Fibroblast of villous mesenchyme (primary cell): ENCODE measurements at regions not wholly inside any gene's neighbourhood (a gene's known extent, or its start where the extent isn't known, plus 50 kb on each side); places are given as distances from the start of the nearest gene placed in this dataset.
A peak's percentile ranks its signal among the peaks of the same experiment; 100 is the strongest.

ENCODE experiments used
- DNase-seq: peaks from one replicate; pipeline ENCODE4 v3.0.0-alpha.2; 2010; ENCODE audit warnings: low read depth
- H3K4me3 ChIP-seq: 2 replicates; pipeline ENCODE4 v1.5.1; 2011; ENCODE audit warnings: low read depth, mild to moderate bottlenecking, low read length
- TF ChIP-seq, protein P1 (sequence below): IDR thresholded peaks from 2 replicates; pipeline ENCODE4 v1.5.1; 2012; ENCODE audit warnings: low read depth, mild to moderate bottlenecking, low read length; ENCODE audit not compliant: insufficient read depth

DNA sequence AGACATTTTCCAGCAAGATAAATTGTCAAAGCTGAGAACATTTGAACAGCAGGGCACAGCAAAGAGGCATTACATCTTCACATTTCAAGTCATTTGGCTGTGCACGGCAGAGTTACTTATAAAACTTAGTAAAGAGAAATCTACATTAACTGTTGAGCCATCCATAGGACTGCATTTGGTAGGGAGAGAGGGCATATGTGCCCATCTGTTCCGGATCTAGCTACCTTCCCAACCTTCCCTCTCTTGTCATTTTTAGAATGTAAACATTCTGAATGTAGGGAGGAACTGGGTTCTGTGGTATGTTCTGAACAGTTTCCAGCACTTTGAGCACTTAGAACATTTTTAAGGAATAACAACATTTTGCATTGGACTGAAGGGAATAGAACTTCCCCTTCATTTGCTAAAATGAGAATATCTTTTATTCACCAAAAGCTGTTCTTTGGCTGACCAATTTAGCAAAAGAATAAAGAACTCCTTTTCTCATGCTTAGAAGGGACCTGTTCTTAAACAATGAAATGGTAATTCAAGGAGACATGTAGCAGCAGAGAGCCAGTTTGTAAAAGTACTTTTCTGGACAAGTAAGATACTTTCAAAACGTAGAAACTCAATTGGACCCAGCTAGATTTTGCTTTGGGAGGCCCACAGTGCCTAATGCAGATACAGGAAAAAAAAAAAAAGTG lies 104.4 kb downstream of the CETN3 start:
- H3K4me3 ChIP-seq = no peak overlapping the region
- TF ChIP-seq, protein P1, sequence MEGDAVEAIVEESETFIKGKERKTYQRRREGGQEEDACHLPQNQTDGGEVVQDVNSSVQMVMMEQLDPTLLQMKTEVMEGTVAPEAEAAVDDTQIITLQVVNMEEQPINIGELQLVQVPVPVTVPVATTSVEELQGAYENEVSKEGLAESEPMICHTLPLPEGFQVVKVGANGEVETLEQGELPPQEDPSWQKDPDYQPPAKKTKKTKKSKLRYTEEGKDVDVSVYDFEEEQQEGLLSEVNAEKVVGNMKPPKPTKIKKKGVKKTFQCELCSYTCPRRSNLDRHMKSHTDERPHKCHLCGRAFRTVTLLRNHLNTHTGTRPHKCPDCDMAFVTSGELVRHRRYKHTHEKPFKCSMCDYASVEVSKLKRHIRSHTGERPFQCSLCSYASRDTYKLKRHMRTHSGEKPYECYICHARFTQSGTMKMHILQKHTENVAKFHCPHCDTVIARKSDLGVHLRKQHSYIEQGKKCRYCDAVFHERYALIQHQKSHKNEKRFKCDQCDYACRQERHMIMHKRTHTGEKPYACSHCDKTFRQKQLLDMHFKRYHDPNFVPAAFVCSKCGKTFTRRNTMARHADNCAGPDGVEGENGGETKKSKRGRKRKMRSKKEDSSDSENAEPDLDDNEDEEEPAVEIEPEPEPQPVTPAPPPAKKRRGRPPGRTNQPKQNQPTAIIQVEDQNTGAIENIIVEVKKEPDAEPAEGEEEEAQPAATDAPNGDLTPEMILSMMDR = no peak
- DNase-seq = no peak

DNA sequence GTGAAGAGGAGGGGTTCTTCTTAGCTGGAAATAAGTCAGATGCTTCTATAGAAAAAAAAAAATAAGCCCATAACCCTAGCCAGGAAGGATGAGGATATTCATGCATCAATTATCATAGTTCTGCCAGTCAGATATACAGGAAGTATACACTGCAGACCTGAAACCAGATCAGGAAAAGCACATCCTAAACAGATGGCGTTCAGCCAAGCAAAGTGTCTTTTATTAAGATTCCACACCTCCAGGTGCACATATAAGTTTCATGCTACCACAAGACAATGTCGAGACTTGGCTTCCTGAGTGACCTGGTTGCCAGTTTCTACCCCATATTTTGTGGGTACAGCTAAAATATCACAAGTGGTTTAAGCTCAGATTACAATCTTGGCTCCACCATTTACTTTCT lies 108.3 kb downstream of the CETN3 start:
- TF ChIP-seq, protein P1 = no peak
- no peak for DNase-seq
- no peak overlapping the region for H3K4me3 ChIP-seq

DNA sequence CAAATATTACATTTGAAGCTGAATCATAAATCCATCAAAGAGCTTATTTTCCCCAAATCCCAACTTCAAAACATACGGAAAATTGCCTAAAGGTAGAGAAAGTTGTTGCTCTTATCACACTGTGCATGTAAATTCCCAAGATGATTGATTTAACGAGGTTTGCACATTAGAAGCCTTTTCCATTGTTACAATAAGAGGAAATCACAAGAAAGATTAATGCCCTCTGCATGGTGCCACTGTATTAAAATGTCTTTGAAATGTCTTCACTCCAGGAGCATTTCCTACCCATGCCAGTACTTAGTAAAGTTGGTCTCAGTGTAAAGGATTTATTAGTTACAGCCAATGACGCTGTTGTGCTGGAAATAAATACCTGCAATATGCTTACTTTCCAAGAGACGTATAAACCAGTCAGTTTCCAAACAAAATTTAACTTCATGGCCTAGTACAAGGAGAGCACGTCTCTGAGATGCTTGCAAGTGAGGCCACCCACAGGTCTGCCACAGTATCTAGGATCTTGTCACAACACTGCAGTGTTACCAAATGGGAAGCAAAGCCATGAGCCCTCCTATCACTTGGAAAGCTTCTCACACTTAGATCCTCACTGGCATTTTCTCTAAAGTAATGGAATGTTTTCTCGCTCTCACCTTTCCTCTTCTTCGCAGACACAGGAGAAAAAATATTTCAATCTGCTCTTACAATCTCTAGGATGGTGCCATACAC lies 112.4 kb downstream of the CETN3 start:
- H3K4me3 ChIP-seq = no peak overlapping the region
- TF ChIP-seq, protein P1 = no peak
- no peak for DNase-seq

DNA sequence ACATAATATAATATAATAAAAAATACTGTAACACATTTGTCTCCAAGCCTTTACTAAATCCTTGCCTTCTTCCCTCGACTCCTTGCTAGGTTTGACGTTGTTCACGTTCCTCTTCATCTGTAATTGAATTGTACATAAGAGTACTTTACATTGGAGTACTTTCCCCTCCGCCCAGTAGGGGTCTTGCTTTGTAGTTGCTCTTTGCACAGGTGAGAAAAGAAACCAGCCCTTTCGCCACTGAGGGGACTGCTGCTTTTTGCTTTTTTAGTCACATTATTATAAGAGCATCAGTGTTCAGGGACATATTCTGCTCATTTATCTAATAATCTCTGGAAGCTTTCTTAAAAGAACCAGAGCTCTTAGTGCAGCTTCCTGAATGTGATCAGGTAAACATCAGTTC lies 115.0 kb downstream of the CETN3 start:
- DNase-seq = no peak
- TF ChIP-seq, protein P1 = no peak
- H3K4me3 ChIP-seq = no peak overlapping the region

DNA sequence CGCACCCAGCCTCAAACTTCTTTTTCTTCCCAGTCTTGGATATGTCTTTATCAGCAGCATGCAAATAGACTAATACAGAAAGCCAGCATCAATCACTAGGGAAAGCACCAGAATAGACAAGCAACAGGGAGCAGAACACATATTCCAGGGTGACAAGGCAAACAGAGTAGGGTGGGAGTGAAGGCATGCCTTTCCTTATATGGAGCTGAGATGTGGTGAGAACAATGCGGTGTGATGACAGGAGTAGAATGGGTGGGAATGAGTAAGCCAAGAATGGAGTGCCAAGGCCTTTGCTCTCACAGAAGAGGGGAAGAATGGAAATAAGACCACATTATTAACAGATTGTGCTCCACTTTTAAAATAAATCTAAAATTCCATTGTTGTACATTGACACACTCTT lies 115.6 kb downstream of the CETN3 start:
- no peak overlapping the region for H3K4me3 ChIP-seq
- TF ChIP-seq, protein P1 = no peak
- DNase-seq = no peak

DNA sequence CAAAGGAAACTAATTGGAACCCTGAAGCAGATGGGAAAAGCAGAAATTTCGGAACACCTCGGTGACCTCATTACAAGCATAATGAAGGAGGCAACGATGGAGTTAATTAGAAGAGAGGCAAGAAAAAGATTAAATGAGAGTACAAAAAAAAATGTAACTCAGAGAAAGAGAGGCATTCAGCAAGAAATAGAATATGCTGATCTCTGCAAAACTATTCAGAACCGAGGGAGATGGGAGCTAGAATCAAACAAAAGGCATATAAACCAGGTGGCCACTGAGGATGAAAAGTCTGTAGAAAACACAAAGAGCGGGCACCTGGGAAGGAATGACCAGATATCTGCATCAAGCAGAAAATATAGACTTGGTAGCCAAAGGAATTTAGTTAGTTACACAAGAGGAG lies 118.9 kb downstream of the CETN3 start:
- H3K4me3 ChIP-seq = no peak overlapping the region
- DNase-seq = no peak
- TF ChIP-seq, protein P1 = no peak

DNA sequence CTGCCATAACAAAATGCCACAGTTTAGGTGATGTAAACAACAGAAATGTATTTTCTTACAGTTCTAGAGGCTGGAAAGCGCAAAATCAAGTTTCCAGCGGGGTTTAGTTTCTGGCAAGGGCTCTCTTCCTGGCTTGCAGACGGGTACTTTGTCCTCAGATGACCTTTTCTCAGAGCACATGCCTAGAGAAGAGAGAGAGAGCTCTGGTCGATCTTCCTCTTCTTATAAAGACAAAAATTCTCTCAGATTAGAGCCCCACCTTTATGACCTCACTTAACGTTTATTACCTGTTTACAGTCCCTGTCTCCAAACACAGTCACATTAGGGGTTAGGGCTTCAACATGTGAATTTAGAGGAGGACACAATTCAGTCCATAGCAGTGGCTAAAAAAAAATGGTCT lies 119.7 kb downstream of the CETN3 start:
- peak; percentile 7 for DNase-seq
- TF ChIP-seq, protein P1 = no peak
- no peak overlapping the region for H3K4me3 ChIP-seq
